Uterus (tissue), 3 donors: ENCODE measurements at regions not wholly inside any gene's neighbourhood (a gene's known extent, or its start where the extent isn't known, plus 50 kb on each side); places are given as distances from the start of the nearest gene placed in this dataset.

ENCODE experiments used
- DNase-seq, 2 donors: peaks; one replicate each; pipeline ENCODE4 v3.0.0-alpha.2; 2019 to 2020
- H3K27ac ChIP-seq, 2 donors: fragments of 200-600 bp; sonication (generic); 1 replicate in 1 of 2; 2 replicates in 1 of 2; pipeline ENCODE4 v1.5.1; 2016 to 2018
- H3K27me3 ChIP-seq, 2 donors: fragments of 200-600 bp; sonication (generic); one replicate each; pipeline ENCODE4 v1.5.1; 2018 to 2019; ENCODE audit warnings: control low read depth in 1 of 2
- H3K36me3 ChIP-seq, 2 donors: fragments of 200-600 bp; sonication (generic); one replicate each; pipeline ENCODE4 v1.5.1; 2019; ENCODE audit warnings: control low read depth in 1 of 2
- H3K4me1 ChIP-seq, 2 donors: fragments of 200-600 bp; sonication (generic); one replicate each; pipeline ENCODE4 v1.5.1; 2018 to 2019; ENCODE audit warnings: control low read depth in 1 of 2
- H3K4me3 ChIP-seq, 2 donors: fragments of 200-600 bp; sonication (generic); 1 replicate in 1 of 2; 2 replicates in 1 of 2; pipeline ENCODE4 v1.5.1; 2018 to 2019; ENCODE audit warnings: mild to moderate bottlenecking in 1 of 2
- H3K9me3 ChIP-seq, 2 donors: fragments of 200-600 bp; sonication (generic); one replicate each; pipeline ENCODE4 v1.5.1; 2019; ENCODE audit warnings: control low read depth in 1 of 2
- CTCF ChIP-seq, 4 experiments: fragments of 200-600 bp in 2 of 4; fragments of 450-650 bp in 2 of 4; sonication (generic) in 2 of 4; IDR thresholded peaks; one replicate each; pipeline ENCODE4 v1.5.1; 2016 to 2019; ENCODE audit warnings: antibody characterized with exemption in 4 of 4, mild to moderate bottlenecking in 2 of 4, moderate library complexity in 1 of 4
- POLR2A ChIP-seq, 2 donors: fragments of 450-650 bp; IDR thresholded peaks; one replicate each; pipeline ENCODE4 v1.6.1; 2016; ENCODE audit warnings: antibody characterized with exemption in 2 of 2, mild to moderate bottlenecking in 1 of 2, moderate library complexity in 1 of 2
- intact Hi-C: fragments of 100-400 bp; cut with DNase I; formaldehyde crosslinking; loops from one replicate; pipeline ENCODE4 v1.15.1; 2023; ENCODE audit warnings: low total_unique reads
- donor health status: DM: yes; HTN: yes; CAD: no.

GRCh38 chr9:36451949-36452348, 51.9 kb upstream of the RNF38 start:
- no peak for DNase-seq
- Histone ChIP-seq H3K9me3 (no peaks in the 10 kb centered on the region), H3K4me3 (no peak overlapping the region), H3K4me1 (no peaks in the 10 kb centered on the region), H3K27ac (no peak overlapping the region), H3K27me3 (no peaks in the 10 kb centered on the region), H3K36me3 (no peaks in the 10 kb centered on the region)
- TF ChIP-seq POLR2A (IDR thresholded peaks at IDR 0.05) (no peak), CTCF (IDR thresholded peaks at IDR 0.05) (no peak)
- intact Hi-C loops = no loop called here

- DNase-seq = no peak
- H3K27ac ChIP-seq = no peak overlapping the region
- no peaks in the 10 kb centered on the region for H3K36me3 ChIP-seq
- no peaks in the 10 kb centered on the region for H3K27me3 ChIP-seq
- H3K4me1 ChIP-seq = no peaks in the 10 kb centered on the region
- no peaks in the 10 kb centered on the region for H3K9me3 ChIP-seq
- H3K4me3 ChIP-seq = no peak overlapping the region
- TF ChIP-seq POLR2A (IDR thresholded peaks at IDR 0.05) = no peak
- peak; percentile 37 to 64 (median 54) for TF ChIP-seq CTCF (IDR thresholded peaks at IDR 0.05)
- intact Hi-C loops = no loop called here
Observed at GRCh38 chr9:36450110-36450732, 50.2 kb upstream of the RNF38 start.
